SK-N-MC (cell line): ENCODE measurements at regions not wholly inside any gene's neighbourhood (a gene's known extent, or its start where the extent isn't known, plus 50 kb on each side); places are given as distances from the start of the nearest gene placed in this dataset.

Experiments used
- EZH2 ChIP-seq: fragments of 200-600 bp; sonication (generic); IDR thresholded peaks from one replicate; pipeline ENCODE4 v1.6.1; 2017; ENCODE audit warnings: antibody characterized with exemption
- POLR2AphosphoS5 ChIP-seq: IDR thresholded peaks from 2 replicates; pipeline ENCODE4 v1.6.1; 2012; ENCODE audit warnings: mild to moderate bottlenecking, low read depth, low read length, borderline replicate concordance

- no peak for TF ChIP-seq POLR2AphosphoS5
- TF ChIP-seq EZH2 = no peak
Measured at GRCh38 chr2:129797489-129798300, 181.8 kb upstream of the RAB6C start.
